ENCODE measurements at regions not wholly inside any gene's neighbourhood (a gene's known extent, or its start where the extent isn't known, plus 50 kb on each side); places are given as distances from the start of the nearest gene placed in this dataset.
"Not testable (repeated sequence)": the region's sequence is repeated elsewhere in the genome, so short reads cannot be mapped to it uniquely, and the experiment has no call there.

DNA sequence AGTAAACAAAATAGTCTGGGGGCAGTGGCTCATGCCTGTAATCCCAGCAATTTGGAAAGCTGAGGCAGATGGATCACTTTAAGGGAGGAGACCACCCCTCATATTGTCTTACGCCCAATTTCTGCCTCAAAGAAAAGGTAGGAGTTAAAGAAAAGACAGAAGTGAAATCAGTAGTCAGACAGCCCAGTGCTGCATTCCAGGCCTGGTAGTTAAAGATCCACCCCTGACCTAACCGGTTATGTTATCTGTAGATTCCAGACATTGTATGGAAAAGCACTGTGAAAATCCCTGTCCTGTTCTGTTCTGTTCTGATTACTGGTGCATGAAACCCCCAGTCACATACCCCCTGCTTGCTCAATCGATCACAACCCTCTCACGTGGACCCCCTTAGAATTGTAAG lies 1285.1 kb downstream of the NSUN3 start:
- TF ChIP-seq, protein P1, sequence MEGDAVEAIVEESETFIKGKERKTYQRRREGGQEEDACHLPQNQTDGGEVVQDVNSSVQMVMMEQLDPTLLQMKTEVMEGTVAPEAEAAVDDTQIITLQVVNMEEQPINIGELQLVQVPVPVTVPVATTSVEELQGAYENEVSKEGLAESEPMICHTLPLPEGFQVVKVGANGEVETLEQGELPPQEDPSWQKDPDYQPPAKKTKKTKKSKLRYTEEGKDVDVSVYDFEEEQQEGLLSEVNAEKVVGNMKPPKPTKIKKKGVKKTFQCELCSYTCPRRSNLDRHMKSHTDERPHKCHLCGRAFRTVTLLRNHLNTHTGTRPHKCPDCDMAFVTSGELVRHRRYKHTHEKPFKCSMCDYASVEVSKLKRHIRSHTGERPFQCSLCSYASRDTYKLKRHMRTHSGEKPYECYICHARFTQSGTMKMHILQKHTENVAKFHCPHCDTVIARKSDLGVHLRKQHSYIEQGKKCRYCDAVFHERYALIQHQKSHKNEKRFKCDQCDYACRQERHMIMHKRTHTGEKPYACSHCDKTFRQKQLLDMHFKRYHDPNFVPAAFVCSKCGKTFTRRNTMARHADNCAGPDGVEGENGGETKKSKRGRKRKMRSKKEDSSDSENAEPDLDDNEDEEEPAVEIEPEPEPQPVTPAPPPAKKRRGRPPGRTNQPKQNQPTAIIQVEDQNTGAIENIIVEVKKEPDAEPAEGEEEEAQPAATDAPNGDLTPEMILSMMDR (conservative IDR thresholded peaks at IDR 0.05; ENCODE audit: low read depth, low read length) = not testable (repeated sequence)
- not testable (repeated sequence) for TF ChIP-seq EZH2 (IDR thresholded peaks at IDR 0.05; ENCODE audit: borderline replicate concordance, low read depth, low read length, poor library complexity, severe bottlenecking)

All from A673 (cell line).